GM18867 (cell line): ENCODE measurements at regions not wholly inside any gene's neighbourhood (a gene's known extent, or its start where the extent isn't known, plus 50 kb on each side); places are given as distances from the start of the nearest gene placed in this dataset.
"Not testable (repeated sequence)": the region's sequence is repeated elsewhere in the genome, so short reads cannot be mapped to it uniquely, and the experiment has no call there.

Experiments
- ATAC-seq: cut with Tn5 transposase; IDR thresholded peaks from one replicate; pipeline ENCODE4 v1.9.1; 2021; ENCODE audit warnings: mild to moderate bottlenecking, moderate library complexity; ENCODE audit not compliant: unreplicated experiment

DNA sequence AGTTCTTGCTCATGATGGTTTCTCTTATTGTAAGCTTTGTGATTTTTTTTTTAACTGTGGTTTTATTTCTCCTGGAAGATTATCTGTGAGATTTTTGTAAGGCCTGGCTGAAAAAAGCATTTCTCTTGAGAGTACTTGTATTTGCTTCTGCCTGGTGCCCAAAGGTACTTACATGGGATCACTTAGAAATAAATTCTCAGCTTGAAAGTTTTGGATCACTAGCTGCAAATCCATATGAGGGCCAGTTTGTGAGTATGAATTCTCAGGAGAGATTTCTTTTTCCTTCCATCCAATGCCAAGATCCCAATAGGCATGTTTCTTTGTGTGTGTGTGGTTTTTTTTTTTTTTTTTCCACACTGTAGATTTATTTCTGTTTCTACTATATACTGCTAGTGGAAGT lies 1884.7 kb upstream of the PCDH7 start:
- ATAC-seq, result no peak

DNA sequence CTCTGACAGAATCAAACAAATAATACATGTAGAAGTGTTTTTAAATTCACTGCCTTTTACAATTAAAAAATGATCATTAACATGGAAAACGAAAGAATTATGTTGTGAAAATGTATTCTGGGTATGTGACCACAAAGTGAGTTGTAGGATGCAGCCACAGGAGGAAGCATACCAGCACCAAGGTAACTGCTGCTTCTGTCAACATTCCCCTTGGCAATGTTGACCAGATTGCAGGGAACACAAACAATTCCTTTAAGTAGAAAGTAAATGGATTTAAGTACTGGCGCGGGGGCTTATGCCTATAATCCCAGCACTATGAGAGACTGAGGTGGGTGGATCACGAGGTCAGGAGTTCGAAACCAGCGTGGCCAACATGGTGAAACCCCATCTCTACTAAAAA lies 1877.9 kb upstream of the PCDH7 start:
- ATAC-seq, result no peak

DNA sequence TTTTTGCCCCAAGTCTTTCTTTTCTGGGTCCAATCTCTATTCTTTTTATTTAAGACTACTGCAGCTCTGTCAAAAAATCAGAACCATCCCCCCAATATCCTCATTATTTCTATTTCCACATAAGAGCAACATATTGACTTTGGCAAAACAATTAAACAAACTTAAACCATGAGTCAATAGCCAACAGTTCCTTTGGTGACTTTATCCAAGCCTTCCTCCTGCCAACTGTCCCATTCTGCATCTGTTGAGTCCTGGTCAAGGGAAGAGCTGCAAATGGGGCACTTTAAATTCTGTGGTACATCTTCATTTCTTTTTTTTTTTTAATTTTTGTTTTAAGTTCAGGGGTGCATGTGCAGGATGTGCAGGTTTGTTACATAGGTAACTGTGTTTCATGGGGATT lies 1875.0 kb upstream of the PCDH7 start:
- no peak for ATAC-seq

DNA sequence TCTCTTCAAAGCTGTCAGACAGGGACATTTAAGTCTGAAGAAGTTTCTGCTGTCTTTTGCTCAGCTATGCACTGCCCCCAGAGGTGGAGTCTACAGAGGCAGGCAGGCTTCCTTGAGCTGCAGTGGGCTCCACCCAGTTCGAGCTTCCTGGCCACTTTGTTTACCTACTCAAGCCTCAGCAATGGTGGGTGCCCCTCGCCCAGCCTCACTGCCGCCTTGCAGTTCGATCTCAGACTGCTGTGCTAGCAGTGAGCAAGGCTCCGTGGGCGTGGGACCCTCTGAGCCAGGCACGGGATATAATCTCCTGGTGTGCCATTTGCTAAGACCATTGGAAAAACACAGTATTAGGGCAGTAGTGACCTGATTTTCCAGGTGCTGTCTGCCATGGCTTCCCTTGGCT lies 1863.1 kb upstream of the PCDH7 start:
- not testable (repeated sequence) for ATAC-seq

DNA sequence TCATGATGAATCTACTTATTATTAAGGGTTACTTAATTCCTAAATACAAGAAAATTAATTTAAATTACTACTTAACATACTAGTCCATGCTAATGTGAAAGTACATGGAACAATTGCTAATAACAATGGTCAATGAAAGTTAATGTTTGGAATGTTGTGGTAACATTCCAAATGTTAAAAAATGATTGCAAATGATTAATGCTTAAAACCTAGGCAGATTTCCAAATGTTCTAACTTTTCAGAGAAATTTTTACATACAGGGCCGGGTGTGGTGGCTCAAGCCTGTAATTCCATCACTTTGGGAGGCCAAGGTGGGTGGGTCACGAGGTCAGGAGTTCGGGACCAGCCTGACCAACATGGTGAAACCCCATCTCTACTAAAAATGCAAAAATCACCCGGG lies 1851.3 kb upstream of the PCDH7 start:
- no peak for ATAC-seq

DNA sequence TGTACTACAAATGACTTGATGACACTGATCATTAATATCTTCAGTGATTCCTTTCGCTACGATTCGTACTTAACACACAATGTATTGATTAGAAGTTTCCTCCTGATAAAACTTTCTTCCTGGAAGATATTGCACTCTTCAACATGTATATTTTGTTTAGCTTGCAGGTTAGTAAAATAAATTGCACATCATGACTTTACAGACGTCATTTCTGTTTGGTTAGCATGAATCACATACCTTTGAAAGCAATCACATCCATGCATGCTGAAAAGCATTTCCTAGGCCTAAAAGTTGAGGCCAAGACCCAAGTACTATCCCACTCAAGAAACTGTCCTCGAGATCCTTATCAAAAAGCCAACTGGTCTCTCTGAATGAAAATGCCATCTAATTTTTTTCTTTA lies 1841.0 kb upstream of the PCDH7 start:
- no peak for ATAC-seq

DNA sequence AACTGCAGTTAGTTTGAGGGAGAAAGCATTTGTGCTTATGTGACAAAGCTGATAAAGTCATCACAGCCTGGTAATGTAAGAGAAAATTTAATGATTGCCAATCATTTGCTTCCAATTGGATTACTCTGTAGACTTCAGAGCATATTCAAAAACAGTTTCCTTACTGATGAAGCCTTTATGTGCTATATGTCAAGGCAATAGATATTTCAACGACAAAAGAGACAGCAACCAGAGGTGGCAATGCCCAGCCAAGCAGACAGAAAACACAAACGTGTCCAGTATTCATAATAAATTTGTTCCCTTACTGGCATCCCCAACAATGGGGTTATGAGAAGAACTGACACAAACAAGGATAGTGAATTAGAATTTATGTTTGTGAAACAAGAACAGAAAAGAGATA lies 1840.3 kb upstream of the PCDH7 start:
- ATAC-seq, result no peak

DNA sequence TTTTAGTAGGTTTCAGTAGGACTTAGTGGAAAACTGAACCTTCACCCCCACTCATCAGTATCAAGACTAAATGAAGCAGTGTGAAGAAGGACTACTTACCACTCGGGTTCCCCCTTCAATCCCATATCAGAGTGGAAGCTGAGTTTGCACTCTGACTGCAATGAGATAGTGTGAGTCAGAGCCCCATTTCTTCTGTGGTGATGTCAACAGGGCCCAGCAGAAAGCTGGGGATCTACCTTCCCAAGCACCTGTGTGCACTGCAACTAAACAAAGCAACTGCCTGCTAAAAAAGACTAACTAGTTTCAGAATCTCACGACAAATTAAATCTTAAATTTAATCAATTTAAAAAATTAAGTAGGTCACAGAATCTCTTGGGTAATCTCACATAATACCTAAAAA lies 1837.0 kb upstream of the PCDH7 start:
- no peak for ATAC-seq

DNA sequence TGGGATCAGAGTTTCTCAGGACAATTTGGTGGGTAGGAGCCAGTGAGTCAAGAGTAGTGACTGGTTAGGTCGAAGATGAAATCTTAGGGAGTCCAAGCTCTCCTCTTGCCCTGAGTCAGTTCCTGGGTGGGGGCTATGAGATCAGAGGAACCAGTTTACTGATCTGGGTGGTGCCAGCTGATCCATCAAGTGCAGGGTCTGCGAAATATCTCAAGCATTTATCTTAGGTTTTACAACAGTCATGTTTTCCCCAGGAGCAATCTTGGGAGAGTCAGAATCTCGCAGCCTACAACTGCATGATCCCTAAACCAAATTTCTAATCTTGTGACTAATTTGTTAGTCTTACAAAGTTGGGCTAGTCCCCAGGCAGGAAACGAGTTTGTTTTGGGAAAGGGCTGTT lies 1833.2 kb upstream of the PCDH7 start:
- ATAC-seq, result no peak

DNA sequence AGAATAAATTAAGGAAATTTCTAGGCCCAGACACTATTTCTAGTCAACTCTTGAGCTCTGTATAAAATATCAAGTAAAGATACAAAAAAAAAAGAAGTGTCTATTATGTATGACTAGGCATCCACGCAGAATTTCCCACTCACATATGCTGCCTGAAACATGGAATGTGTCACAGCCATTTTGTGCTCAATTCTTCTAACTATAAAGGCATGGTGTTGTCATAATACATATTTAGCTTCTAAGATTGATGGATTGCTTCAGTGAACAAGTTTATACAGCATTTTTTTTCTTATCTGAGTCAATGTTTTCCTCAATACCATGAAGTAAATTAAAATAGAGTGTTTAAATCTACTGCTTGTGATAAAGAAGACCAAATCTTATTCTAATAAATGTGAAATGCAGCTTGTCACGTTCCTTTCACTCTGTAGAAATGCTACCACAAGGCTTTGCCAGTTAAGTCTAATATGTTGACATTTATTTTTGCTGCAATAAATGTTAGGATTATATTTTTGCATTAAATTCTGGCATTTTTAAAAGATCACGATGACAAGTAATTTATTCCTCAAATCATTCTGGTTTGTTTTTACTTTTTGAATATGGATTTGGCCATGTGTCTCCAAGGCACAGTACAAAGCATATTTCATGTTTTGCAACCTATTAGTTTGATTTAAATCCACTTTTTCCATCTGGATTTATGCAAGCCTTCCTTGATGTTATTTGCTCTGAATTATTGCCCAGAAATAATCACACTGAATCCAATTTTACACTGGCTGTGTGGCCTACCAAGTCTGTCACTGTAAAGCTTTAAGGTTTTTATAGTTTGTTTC lies 1829.0 kb upstream of the PCDH7 start:
- ATAC-seq, result no peak

DNA sequence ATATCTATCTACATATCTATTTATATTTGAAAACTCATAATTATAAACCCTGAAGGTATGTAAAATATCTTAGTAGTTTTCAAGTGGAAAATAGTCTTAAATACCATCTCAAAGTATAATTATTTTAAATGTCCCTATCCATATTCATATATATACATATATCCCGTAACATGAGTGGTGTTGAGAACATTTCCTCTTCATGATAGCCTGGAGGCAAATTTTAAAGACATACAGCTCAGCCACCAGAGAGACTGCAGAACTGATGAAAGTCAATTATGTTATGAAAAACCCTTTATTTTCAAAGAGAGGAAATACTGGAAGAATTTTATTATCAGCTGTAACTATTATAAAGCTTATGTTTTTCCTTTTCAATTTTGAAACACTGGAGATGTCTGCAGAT lies 1806.7 kb upstream of the PCDH7 start:
- no peak for ATAC-seq

DNA sequence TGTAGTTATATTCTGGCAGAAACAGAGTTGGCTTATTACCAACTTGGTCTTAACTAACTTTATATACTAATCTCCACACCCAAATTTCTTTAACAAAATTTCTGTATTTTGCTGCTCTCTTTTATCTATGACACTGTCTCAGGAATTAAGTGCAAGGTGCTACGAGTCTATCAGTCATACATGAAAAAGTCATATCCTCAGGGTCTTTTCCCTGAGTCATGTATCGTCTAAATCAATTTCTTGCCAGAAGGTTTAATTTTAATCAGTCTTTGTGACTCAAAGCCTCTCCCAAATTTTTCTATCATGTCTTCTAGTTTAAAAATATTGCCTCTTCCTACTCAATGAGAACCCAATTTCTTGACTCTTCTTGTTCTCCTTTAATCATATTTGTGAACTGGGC lies 1803.6 kb upstream of the PCDH7 start:
- no peak for ATAC-seq

DNA sequence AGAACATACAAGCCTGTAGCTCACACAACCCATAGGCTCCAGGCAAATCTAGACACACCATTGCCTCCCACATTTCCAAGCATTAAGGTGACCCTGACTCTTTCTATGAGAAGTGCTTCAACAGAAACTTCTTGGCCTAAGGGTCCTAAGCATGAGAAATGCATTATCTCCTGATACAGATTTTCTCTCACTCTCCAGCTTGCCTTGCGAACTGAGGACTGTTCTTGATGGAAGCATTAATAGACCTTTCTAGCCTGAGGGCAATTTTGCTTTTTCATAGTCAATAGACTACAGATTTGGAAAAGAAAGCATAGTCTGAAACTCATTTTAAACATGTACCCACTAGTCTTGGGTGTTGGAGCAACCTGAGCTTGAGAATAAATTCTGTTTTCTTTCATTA lies 1801.3 kb upstream of the PCDH7 start:
- ATAC-seq, result no peak

DNA sequence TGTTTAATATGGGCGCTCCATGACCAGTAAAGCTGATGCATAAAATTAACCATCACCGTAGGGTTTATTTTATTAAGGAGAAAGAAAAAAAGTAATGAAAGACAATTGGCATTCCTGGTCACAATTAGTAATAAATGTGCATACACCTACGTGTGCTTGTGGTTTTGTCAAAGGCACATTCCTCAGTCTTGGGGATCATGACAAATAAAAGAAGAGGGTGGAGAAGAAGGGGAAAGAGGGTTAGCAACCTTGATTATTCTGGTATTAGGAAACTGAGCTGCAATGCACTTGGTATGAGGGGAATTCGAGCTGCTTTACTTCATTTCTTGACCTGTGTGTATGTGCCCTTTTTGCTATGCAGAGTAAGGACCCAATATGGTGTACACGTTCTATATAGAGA lies 1798.3 kb upstream of the PCDH7 start:
- ATAC-seq, result no peak

DNA sequence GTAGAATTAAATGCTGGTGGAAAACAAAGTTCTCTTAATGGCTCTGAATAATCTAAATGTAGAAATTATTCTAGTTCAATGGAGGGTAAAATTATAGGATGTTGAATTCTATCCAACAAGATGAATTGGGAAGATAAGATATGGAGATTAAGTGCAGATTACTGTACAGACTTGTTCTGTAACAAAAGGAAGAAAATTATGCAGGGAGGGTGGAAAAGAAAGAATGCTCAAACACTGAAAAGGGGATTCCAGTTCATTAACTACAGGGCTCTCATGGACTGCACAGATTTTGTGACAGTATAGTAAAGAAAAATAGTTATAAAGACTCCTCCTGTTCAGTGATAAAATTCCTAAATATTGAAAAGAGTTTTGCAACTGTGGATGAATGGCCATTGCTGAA lies 1794.0 kb upstream of the PCDH7 start:
- no peak for ATAC-seq

DNA sequence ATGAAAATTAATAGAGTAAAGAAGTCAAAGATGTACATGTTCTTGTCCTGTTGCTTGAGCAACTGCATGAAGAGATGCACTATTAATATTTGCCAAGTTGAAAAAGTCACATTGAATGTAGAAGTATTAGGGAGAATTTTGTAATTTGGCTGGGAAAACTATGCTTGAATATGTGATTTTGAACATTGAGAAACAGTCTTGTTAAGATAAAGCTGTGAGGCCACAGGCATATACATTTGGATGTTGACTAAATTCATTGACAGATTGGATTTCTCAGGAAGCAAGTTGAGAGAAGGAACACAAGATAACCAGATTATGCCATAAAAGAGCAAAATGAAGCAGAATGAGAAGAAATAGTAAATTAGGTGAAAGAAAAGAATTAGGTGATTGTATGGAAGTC lies 1777.5 kb upstream of the PCDH7 start:
- ATAC-seq, result no peak

DNA sequence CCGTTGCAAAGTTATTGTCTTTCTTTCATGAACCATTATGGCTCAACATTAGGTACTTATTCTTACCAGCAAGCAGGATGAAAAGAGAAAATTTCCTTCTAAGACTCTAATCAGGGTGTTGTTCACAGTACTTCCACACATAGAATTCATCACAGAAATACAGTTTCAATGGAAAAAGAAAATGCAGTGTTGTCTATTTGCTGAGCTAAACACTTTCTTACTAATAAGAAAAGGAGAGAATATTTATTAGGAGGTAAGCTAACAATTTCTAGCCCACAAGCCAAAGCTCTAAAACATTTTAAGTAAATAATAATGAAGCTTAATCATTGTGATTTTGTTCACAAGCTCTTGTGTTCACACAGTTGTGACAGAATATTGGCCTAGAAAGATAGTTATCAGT lies 1772.8 kb upstream of the PCDH7 start:
- ATAC-seq, result no peak

DNA sequence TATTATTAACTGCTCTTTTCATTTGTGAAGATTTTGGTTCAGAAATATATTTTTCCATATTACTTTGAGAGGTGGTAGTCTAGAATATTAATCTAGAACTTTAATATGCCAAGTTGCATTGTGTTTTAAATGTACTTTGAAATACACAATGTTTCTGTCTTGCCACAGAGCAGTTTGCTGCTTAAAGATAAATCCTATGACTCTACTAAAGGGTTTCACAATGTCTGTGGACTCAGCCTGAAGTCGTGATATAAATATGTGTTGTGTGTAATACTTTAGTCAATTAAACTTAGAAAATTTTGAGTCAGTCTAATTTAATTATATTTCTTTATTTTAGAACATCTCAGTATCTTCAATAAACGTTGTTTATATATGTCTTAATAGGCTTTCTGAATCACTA lies 1771.7 kb upstream of the PCDH7 start:
- no peak for ATAC-seq

DNA sequence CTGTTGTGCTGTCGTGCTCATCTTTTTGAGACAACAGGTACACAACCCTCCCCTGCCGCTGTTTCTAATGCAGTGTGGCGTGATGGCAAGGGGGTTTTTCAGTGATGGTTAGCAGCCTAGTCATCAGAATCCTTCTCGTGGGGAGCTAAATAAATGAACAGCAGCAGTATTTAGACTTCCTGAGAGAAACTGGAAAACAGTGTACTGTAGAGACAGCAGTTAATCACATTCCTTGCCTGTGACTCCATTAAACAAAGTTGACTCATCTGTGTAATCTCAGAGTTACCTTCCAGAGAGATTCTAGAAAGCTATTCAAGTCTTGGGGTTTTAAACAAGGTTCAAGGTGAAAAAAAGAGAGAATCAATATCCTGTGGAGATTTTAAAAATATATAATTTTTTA lies 1753.2 kb upstream of the PCDH7 start:
- no peak for ATAC-seq

DNA sequence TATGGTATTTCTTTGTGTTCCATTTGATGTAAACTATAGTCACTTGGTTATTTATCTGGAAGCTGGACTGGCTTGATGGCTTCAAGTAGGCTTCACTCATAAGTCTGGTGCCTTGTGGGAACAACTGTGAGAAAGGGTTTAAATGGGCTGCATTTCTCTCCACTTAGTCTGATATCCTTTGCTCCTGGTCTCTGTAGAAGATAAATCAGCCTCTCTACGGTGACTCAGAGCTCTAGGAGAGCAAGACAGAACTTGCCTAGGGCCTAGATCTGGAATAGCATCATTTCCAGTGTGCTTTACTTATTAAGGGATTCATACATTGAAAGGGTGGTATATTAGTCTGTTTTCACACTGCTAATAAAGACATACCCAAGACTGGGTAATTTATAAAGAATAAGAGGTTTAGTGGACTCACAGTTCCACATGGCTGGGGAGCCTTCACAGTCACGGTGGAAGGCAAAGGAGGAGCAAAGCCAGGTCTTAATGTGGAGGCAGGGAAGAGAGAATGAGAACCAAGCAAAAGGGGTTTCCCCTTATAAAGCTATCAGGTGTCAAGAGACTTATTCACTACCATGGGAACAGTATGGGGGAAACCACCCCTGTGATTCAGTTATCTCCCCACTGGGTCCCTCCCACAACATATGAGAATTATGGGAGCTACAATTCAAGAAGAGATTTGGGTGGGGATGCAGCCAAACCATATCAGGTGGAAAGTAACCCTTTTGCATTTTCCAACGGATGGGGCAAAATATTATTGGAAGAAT lies 1746.4 kb upstream of the PCDH7 start:
- no peak for ATAC-seq

DNA sequence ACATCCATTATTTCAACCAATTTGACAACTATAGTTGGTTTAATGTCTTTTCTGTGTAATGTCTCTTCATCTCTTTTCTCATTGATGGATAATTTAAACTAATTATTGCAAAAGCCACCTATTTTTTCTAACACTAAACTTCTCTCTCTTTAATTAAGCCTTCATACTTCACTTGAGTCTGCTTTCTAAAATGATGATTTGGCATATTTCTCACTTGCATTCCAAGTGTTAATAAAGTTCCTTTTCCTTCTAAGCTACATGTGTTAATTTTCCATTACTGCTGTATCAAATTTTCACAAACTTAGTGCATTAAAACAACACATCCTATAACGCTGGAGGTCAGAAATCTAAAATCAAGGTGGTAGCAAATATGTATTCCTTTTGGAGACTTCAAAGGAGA lies 1743.8 kb upstream of the PCDH7 start:
- no peak for ATAC-seq

DNA sequence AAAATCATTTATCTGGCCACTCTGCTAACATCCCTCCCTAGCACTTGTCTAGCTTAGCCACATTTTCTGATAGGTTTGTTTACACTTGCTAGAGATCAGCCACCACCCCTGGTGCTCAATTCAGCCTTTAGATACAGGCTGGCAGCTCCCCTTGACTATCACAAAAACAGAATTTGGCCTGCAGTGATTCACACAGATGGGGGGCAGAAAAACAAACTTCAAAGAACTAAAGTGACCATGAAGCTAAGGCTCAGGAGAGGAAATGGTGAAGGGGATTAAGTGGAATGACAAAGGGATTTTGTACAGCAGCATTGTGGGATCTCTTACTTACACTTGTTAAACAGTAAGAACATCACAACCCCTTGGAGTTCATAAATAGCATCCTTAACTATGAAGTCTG lies 1718.0 kb upstream of the PCDH7 start:
- ATAC-seq, result no peak

DNA sequence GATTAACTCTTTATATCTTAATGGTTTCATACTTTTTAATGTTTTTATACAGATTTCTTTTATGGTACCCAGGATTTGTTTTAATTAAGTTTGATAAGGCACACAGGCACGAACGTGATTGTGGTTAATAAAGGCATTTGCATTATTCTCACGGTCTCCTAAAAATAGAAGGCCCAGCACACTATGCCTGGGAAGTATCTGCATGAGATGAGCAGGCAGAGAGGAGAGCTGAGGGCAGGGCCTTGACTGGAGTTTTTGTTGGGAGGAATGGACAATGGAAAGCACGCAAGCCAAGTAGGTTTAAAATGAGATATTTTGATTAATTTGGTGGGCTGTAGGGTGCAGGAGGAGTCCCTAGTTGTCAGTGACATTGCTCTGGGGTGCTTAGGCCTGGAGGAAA lies 1714.3 kb upstream of the PCDH7 start:
- ATAC-seq, result no peak
